Inferior parietal cortex (tissue), 1 donor: ENCODE measurements at regions not wholly inside any gene's neighbourhood (a gene's known extent, or its start where the extent isn't known, plus 50 kb on each side); places are given as distances from the start of the nearest gene placed in this dataset.

Source experiments
- DNase-seq: peaks from one replicate; pipeline ENCODE4 v3.0.0-alpha.2; 2016; ENCODE audit errors: extremely low spot score

GRCh38 chr2:238654479-238655197 is 193.2 kb upstream of the TWIST2 start:
- no peak for DNase-seq

- no peak for DNase-seq
Observed at GRCh38 chr2:238655198-238655860, 192.6 kb upstream of the TWIST2 start.

GRCh38 chr2:238655974-238656722 is 191.7 kb upstream of the TWIST2 start:
- no peak for DNase-seq

GRCh38 chr2:238657132-238658053 is 190.5 kb upstream of the TWIST2 start:
- no peak for DNase-seq

- DNase-seq: no peak
Observed at GRCh38 chr2:238658054-238658407, 189.9 kb upstream of the TWIST2 start.

- DNase-seq: no peak
Observed at GRCh38 chr2:238658820-238659219, 189.1 kb upstream of the TWIST2 start.

- no peak for DNase-seq
Observed at GRCh38 chr2:238659231-238659630, 188.7 kb upstream of the TWIST2 start.

- DNase-seq: no peak
Observed at GRCh38 chr2:238663586-238663985, 184.3 kb upstream of the TWIST2 start.

GRCh38 chr2:238665919-238666318 is 182.0 kb upstream of the TWIST2 start:
- no peak for DNase-seq

GRCh38 chr2:238666543-238666942 is 181.3 kb upstream of the TWIST2 start:
- no peak for DNase-seq

GRCh38 chr2:238667008-238667407 is 180.9 kb upstream of the TWIST2 start:
- DNase-seq: no peak

- DNase-seq: no peak
Observed at GRCh38 chr2:238667639-238668038, 180.2 kb upstream of the TWIST2 start.

GRCh38 chr2:238668426-238668825 is 179.5 kb upstream of the TWIST2 start:
- no peak for DNase-seq

GRCh38 chr2:238669046-238669445 is 178.8 kb upstream of the TWIST2 start:
- no peak for DNase-seq

- DNase-seq: no peak
Observed at GRCh38 chr2:238669581-238670080, 178.3 kb upstream of the TWIST2 start.

GRCh38 chr2:238670111-238670585 is 177.7 kb upstream of the TWIST2 start:
- DNase-seq: no peak

GRCh38 chr2:238682536-238682935 is 165.3 kb upstream of the TWIST2 start:
- no peak for DNase-seq

- DNase-seq: no peak
Observed at GRCh38 chr2:238684362-238685326, 163.2 kb upstream of the TWIST2 start.

- no peak for DNase-seq
Observed at GRCh38 chr2:238685327-238685709, 162.6 kb upstream of the TWIST2 start.

- no peak for DNase-seq
Observed at GRCh38 chr2:238685713-238686112, 162.2 kb upstream of the TWIST2 start.
